Subcutaneous abdominal adipose tissue (tissue), 5 donors: ENCODE measurements at regions not wholly inside any gene's neighbourhood (a gene's known extent, or its start where the extent isn't known, plus 50 kb on each side); places are given as distances from the start of the nearest gene placed in this dataset.

Source experiments
- H3K27ac ChIP-seq: one replicate; pipeline ENCODE4 v1.7.0; 2013; ENCODE audit warnings: low read depth, mild to moderate bottlenecking, inconsistent platforms, low read length, moderate library complexity
- H3K27me3 ChIP-seq, 5 donors: one replicate each; pipeline ENCODE4 v1.7.0; 2013; ENCODE audit warnings: low read length in 5 of 5, inconsistent platforms in 1 of 5; ENCODE audit not compliant: control insufficient read depth in 5 of 5, insufficient read depth in 4 of 5
- H3K36me3 ChIP-seq, 5 donors: one replicate each; pipeline ENCODE4 v1.7.0; 2013; ENCODE audit warnings: low read length in 5 of 5; ENCODE audit not compliant: control insufficient read depth in 5 of 5, insufficient read depth in 5 of 5
- H3K4me1 ChIP-seq, 5 donors: one replicate each; pipeline ENCODE4 v1.7.0; 2013; ENCODE audit warnings: low read length in 5 of 5, mild to moderate bottlenecking in 3 of 5, moderate library complexity in 1 of 5; ENCODE audit not compliant: control insufficient read depth in 5 of 5, insufficient read depth in 5 of 5
- H3K4me3 ChIP-seq, 5 donors: one replicate each; pipeline ENCODE4 v1.7.0; 2013; ENCODE audit warnings: low read length in 5 of 5, low read depth in 1 of 5
- H3K9ac ChIP-seq, 5 donors: one replicate each; pipeline ENCODE4 v1.7.0; 2013; ENCODE audit warnings: low read length in 5 of 5, mild to moderate bottlenecking in 4 of 5, moderate library complexity in 3 of 5
- H3K9me3 ChIP-seq, 5 donors: one replicate each; pipeline ENCODE4 v1.7.0; 2013; ENCODE audit warnings: low read length in 5 of 5; ENCODE audit not compliant: control insufficient read depth in 5 of 5
- donor health status: healthy.
- donor health status: healthy.
- donor health status: healthy.
- donor health status: healthy.
- donor health status: healthy.

DNA sequence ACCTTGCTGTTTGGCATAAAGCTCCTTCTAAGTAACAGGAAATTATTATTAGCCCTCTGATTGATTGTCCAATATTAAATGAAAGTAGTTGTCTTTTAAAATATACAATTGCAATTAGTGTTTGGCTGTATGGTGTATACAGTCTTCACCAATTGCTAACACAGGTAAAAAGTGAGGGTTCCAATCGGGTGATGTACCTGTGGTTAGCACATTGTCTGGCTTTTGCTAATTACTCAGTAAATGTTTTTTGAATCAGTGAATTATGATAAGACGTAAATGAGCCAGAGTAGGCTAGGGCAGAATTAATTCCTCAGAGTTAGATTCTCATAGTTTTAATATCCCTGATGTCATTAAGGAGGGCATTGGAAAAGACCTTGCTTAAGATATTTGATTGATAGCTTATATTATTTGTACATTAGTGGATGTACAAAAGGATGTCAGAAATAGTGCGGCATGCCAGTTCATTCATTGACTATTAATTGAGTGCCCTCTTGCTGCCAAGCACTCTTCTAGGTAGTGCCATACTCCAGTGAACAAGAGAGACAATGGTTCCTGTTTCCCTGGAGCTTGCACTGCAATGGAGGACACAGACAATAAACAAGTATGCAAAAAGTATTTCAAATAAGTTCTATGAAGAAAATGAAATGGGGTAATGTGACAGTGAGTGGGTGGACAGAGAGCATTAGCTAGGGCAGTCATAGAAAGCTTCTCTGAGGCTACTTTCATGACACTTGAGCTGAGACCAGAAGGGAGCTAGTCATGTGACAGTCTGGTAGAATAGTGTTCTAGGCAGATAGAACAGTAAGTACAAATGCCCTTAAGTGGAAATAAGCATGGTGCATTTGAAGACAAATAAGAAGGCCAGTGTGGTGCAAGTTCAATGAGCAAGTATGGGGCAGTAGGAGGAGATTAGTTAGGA, 205.9 kb upstream of the CASK start:
- Histone ChIP-seq H3K4me3 (no peak overlapping the region), H3K9ac (no peak overlapping the region), H3K36me3 (no peaks in the 10 kb centered on the region), H3K4me1 (no peaks in the 10 kb centered on the region), H3K9me3 (peaks cover 0 to 2% (median 0%) of the 10 kb centered on the region in 5 donors), H3K27ac (no peak overlapping the region), H3K27me3 (peaks cover 0 to 10% (median 0%) of the 10 kb centered on the region in 5 donors)

DNA sequence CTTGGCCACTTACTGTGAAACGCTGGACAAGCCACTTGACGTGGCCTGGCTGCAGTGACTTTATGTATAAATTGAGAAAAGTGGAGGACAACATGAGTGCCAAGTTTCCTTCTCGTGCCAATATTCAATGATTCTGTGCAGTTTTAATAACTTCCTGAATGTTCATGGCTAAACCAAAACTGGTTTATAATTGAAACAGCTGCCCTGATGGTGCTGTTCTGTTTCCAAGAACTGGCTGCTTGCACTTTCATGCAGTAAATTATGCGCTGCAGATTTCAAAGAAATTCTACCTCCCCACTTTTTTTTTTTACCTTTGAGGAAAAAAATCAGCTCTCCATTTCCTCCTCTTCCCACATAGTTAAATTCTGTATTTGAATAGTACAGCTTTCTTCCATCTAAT, 205.2 kb upstream of the CASK start:
- Histone ChIP-seq H3K9ac (no peak overlapping the region), H3K27ac (no peak overlapping the region), H3K27me3 (peaks cover 0 to 10% (median 0%) of the 10 kb centered on the region in 5 donors), H3K4me3 (no peak overlapping the region), H3K9me3 (peaks cover 0 to 2% (median 0%) of the 10 kb centered on the region in 5 donors), H3K4me1 (no peaks in the 10 kb centered on the region), H3K36me3 (no peaks in the 10 kb centered on the region)

DNA sequence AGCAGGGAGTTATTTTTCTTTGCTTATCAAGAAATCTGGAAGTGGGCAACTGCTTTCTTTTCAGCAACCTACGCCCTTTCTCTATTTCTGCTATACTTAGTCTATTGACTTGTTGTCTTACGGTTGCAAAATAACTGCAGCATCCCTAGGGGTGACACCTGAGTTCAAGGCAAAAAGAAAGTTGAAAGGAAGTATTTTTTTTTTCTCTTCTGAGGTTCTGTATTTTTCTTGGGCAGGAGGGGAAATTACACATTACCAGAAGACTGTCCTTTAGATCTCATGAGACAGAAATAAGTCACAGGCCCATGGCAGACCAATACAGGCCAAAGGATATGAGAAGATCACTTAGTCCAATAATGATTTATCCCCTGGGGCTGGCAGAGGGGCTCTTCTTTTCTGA, 204.7 kb upstream of the CASK start:
- Histone ChIP-seq H3K4me3 (no peak overlapping the region), H3K9me3 (peaks cover 0 to 2% (median 0%) of the 10 kb centered on the region in 5 donors), H3K9ac (no peak overlapping the region), H3K36me3 (no peaks in the 10 kb centered on the region), H3K27me3 (peaks cover 0 to 10% (median 0%) of the 10 kb centered on the region in 5 donors), H3K4me1 (no peaks in the 10 kb centered on the region), H3K27ac (no peak overlapping the region)

DNA sequence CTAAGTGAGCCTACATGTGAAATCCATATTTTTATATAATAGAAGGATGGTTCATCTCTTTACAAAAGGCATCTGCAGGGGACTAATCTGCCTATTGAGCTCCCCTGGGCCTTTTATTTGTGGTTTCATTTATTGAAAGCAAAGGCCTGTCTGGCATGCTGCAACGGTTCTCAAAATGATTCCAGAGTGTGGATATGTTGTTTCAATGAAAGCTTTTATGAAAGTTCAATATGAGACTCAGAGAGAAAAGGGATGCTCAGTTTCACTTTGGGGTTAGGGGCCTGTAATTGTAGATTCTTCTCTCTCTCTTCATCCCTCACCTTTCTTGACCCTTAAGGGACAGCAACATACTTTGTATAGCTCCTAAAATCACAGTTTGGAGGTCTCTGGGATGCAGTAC, 204.2 kb upstream of the CASK start:
- Histone ChIP-seq H3K9me3 (no peaks in the 10 kb centered on the region), H3K4me3 (no peak overlapping the region), H3K27ac (no peak overlapping the region), H3K36me3 (no peaks in the 10 kb centered on the region), H3K9ac (no peak overlapping the region), H3K27me3 (peaks cover 0 to 10% (median 0%) of the 10 kb centered on the region in 5 donors), H3K4me1 (no peaks in the 10 kb centered on the region)

DNA sequence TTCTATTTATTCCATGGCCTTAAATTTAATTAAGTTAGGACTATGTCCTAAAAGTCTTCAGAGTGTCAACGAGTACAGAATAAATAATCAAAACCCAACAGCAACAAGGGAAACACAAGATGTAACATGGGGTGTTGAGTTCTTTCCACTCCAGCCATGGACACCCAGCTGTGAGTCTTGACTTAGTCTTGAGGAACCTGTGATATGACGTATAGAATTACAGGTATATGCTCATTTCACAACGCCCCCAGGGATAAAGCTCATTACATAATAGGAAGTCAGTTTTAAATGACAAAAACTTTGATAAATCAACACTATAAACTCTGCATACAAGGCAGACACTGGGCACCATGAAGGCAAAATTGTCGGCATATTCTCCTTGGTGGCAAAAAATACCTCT, 200.0 kb upstream of the CASK start:
- Histone ChIP-seq H3K9ac (no peak overlapping the region), H3K9me3 (no peaks in the 10 kb centered on the region), H3K4me1 (no peaks in the 10 kb centered on the region), H3K27me3 (peaks cover 0 to 12% (median 2%) of the 10 kb centered on the region in 5 donors), H3K27ac (no peak overlapping the region), H3K36me3 (no peaks in the 10 kb centered on the region), H3K4me3 (no peak overlapping the region)

DNA sequence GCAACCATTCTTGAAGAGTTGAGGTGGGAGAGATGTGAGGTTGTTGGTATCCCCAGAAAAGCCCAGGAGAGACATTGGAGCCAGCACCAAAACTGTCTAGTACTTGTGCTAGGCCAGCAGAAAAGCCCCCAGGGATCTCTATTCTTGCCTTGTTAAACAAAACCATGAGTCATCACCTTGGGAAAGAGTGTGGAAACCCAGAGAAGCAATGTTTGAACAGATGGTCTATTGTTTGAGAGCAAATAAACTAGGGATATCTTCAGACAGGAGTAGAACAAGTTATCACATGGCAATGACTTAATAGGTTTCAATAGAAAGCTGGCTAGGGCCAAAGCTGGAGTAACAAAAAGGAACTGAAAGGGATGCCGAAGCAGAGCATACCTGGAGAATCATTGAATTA, 195.7 kb upstream of the CASK start:
- H3K4me1 ChIP-seq = no peaks in the 10 kb centered on the region
- no peak overlapping the region for H3K9ac ChIP-seq
- no peak overlapping the region for H3K27ac ChIP-seq
- no peak overlapping the region for H3K4me3 ChIP-seq
- no peaks in the 10 kb centered on the region for H3K36me3 ChIP-seq
- H3K9me3 ChIP-seq = no peaks in the 10 kb centered on the region
- peaks cover 0 to 9% (median 2%) of the 10 kb centered on the region in 5 donors for H3K27me3 ChIP-seq

DNA sequence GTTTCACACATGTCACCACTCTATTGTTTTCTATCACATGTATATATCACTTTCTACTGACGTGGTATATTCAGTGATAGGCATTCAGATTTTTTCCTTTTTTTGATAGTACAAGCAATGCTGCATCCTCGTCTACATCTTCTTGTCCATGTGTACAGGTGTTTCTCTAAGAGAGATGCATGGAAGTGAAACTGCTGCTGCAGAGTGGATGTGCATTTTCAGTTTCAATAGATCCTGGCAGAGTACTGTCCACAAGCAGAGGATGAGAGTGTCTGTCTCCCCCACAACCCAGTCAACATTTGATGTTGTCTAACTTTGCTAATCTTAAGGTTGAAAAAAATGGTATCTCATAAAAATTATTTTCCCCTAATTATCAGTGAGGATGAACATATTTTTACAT, 194.0 kb upstream of the CASK start:
- no peaks in the 10 kb centered on the region for H3K36me3 ChIP-seq
- no peak overlapping the region for H3K4me3 ChIP-seq
- H3K27me3 ChIP-seq = peaks cover 0 to 11% (median 4%) of the 10 kb centered on the region in 5 donors
- no peak overlapping the region for H3K27ac ChIP-seq
- no peak overlapping the region for H3K9ac ChIP-seq
- H3K9me3 ChIP-seq = no peaks in the 10 kb centered on the region
- H3K4me1 ChIP-seq = no peaks in the 10 kb centered on the region

DNA sequence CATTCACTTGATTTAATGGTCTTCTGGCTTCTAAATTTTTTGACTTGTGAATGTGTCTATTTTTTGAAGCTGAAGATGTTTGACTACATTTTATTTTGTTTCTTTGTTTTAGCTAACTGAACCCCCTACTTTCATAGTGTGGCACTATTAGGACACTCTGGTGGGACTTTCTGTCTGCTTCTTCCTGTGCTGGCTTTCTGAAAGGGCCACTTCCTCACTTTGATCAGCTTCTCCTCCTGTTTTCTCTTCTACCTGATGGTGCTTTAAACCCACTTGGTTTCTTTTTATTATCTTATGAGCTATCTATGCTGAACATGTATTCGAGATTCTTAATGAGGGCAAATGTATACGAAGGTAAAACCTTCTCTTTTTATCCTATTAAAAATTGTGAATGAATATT, 186.1 kb upstream of the CASK start:
- Histone ChIP-seq H3K4me1 (no peaks in the 10 kb centered on the region), H3K9ac (no peak overlapping the region), H3K9me3 (peaks cover 0 to 4% (median 0%) of the 10 kb centered on the region in 5 donors), H3K27me3 (peaks cover 0 to 5% (median 3%) of the 10 kb centered on the region in 5 donors), H3K4me3 (no peak overlapping the region), H3K36me3 (no peaks in the 10 kb centered on the region), H3K27ac (no peak overlapping the region)

DNA sequence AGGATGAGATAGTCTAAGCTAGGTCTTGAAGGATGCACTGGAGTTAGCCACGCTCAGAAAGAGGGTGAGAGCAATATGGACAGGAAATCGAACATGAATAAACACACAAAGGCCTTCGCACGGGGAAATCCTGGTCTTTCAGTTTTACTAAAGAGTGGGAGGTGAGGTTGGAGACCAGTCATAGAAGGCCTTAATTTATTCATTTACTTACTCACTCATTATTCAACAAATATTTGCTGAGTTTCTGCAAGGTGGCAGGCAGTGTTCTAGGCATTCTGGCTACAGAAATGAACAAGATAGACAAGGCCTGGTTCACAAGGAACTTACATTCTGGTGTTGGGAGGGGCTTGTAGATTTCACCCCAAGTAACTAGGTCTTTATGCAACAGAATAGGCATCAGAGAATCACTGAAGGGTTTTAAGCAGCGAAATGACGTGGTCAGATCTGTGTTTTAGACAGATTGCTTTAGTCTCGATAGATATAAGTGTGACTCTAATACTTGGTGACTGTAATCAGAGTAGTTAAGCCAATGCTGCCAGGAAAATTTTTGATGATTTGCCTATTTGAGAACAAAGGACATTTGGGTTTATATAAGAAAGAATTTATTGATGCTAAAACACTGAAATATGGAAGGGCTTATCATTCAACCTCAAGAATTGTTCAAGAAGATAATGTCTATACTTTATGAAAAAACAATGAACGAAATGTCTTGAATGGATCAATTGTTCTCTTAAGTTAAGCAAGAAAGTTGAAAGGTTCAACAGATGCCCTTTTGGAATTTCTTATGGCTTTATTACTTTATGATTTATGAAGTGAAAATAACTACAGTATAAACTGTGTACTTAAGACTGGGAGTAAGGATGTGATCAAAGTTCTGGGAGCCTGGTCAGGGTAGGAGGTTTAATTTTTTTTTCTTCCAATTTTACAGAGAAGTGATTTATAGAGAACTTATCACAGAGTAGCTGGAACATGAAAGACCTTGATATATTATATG, 184.4 kb upstream of the CASK start:
- H3K9me3 ChIP-seq = peaks cover 0 to 4% (median 3%) of the 10 kb centered on the region in 5 donors
- H3K27ac ChIP-seq = no peak overlapping the region
- no peak overlapping the region for H3K9ac ChIP-seq
- H3K4me3 ChIP-seq = no peak overlapping the region
- no peaks in the 10 kb centered on the region for H3K36me3 ChIP-seq
- H3K4me1 ChIP-seq = no peaks in the 10 kb centered on the region
- peaks cover 0 to 3% (median 2%) of the 10 kb centered on the region in 5 donors for H3K27me3 ChIP-seq
